Bronchial epithelial cell (primary cell): ENCODE measurements at regions not wholly inside any gene's neighbourhood (a gene's known extent, or its start where the extent isn't known, plus 50 kb on each side); places are given as distances from the start of the nearest gene placed in this dataset.

ENCODE experiments used
- DNase-seq: peaks from one replicate; pipeline ENCODE4 v3.0.0-alpha.2; 2010; ENCODE audit warnings: low read depth
- FAIRE-seq: peaks from 2 replicates; lab custom pipeline; 2011; peaks lifted over from hg19 to GRCh38; lab: Jason Lieb, UNC
- H3K27me3 ChIP-seq: 2 replicates; pipeline ENCODE4 v1.5.1; 2011; ENCODE audit warnings: low read length; ENCODE audit not compliant: control insufficient read depth, insufficient read depth
- H3K36me3 ChIP-seq: 2 replicates; pipeline ENCODE4 v1.5.1; 2011; ENCODE audit warnings: low read length; ENCODE audit not compliant: control insufficient read depth, insufficient read depth
- H3K4me3 ChIP-seq: 2 replicates; pipeline ENCODE4 v1.5.1; 2011; ENCODE audit warnings: mild to moderate bottlenecking, low read depth, low read length, control low read depth
- TF ChIP-seq, protein P1 (sequence below): IDR thresholded peaks from 2 replicates; pipeline ENCODE4 v1.5.1; 2011; ENCODE audit warnings: mild to moderate bottlenecking, moderate library complexity, low read length, control low read depth, inconsistent platforms; ENCODE audit not compliant: insufficient read depth, severe bottlenecking

DNA sequence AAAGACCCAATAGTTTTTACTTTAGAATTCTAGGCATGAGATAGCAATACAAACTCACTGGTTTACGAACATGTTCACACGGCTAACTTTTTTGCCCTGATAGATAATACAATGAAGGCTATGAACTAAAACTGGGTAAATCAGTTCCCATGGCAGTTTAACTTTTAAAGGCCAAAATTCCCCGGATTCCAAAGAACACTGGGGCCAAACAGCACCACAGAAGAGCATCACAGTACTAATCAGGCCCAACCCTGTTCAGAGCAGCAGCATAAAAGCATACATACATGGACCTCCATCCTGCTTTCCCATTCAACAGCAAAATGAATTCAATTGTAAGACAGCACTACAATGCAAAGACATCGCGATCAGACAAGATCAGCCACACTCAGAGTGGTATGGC is 540.3 kb upstream of the CCDC54 start:
- no peak for FAIRE-seq
- Histone ChIP-seq H3K27me3 (no peaks in the 10 kb centered on the region), H3K36me3 (no peaks in the 10 kb centered on the region), H3K4me3 (no peak overlapping the region)
- TF ChIP-seq, protein P1, sequence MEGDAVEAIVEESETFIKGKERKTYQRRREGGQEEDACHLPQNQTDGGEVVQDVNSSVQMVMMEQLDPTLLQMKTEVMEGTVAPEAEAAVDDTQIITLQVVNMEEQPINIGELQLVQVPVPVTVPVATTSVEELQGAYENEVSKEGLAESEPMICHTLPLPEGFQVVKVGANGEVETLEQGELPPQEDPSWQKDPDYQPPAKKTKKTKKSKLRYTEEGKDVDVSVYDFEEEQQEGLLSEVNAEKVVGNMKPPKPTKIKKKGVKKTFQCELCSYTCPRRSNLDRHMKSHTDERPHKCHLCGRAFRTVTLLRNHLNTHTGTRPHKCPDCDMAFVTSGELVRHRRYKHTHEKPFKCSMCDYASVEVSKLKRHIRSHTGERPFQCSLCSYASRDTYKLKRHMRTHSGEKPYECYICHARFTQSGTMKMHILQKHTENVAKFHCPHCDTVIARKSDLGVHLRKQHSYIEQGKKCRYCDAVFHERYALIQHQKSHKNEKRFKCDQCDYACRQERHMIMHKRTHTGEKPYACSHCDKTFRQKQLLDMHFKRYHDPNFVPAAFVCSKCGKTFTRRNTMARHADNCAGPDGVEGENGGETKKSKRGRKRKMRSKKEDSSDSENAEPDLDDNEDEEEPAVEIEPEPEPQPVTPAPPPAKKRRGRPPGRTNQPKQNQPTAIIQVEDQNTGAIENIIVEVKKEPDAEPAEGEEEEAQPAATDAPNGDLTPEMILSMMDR, result no peak
- DNase-seq, result no peak

DNA sequence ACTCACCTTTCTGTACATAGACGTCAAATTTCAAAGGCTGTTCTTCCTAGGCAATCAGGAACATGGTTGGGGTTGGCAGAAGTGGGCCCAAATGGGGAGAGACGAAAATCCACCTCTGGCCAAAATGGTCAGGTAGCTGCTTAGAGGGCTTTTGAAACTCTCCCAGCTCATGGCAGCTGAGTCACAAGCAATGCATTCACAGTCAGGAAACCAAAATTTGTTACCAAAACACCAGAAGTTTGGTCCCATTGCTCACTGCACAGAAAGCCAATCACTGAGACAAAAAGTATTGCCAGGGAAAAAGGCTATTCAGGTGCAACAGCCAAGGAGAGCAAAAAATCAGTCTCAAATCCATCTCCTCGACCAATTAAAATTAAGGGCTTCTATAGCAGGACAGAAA is 539.6 kb upstream of the CCDC54 start:
- no peak for FAIRE-seq

DNA sequence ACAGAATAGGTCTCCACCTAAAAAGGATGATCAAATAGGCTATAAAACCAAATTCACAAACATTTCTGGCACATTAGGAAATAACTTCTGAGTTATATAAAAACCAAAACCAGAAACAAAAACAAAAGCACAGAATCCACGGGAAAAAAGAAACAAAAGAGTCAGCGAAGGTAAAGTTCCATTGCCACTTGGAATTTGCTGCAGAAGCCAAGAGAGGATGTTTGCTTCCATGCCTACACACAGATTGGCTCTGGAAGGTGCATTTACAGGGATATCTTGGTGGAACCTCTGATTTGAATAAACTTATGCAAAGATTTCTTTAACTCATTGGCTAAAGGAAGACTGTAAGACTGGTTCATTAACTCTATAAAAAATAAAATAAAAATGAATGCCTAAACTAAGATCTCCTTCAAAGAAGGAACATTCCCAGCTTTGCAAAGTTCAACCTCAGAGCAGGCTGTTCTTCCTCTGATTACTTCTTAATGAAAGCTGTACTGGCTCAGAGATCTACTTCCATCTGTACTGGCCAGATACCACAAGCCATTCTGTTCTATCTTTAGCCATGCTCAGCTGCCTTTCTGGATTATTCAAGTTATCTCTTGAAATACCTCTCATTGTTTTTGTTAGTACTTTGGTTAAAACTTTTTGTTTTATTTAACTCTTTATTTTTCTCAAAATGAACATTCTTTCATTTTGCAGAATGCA is 537.5 kb upstream of the CCDC54 start:
- H3K36me3 ChIP-seq, result no peaks in the 10 kb centered on the region
- H3K4me3 ChIP-seq, result no peak overlapping the region
- H3K27me3 ChIP-seq, result no peaks in the 10 kb centered on the region
- FAIRE-seq, result no peak
- TF ChIP-seq, protein P1, result no peak
- DNase-seq, result no peak

More for the DNA sequence above, 539.6 kb upstream of the CCDC54 start:
- Histone ChIP-seq H3K36me3 (no peaks in the 10 kb centered on the region), H3K4me3 (no peak overlapping the region), H3K27me3 (no peaks in the 10 kb centered on the region)
- TF ChIP-seq, protein P1, result no peak
- no peak for DNase-seq

DNA sequence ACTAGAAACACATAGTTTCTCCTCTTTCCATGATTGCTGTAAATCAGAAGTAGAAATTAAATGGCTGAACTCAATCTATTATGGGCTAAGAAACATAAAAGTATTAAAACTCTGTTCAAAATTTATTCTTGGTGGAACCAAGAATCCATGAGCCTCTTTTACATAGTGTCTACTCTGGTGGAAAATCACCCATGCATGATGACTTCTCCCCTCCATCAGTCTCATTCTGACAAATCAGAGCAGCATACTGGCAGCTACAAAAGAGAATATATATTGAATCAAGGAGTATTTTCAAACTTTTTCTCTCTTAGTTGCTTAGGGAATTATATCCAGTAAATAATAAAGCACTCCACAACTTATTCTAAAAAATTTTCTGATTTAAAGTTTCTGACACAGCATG is 536.9 kb upstream of the CCDC54 start:
- H3K36me3 ChIP-seq, result no peaks in the 10 kb centered on the region
- H3K4me3 ChIP-seq, result no peak overlapping the region
- no peak for FAIRE-seq
- H3K27me3 ChIP-seq, result no peaks in the 10 kb centered on the region
- TF ChIP-seq, protein P1, result no peak
- no peak for DNase-seq

DNA sequence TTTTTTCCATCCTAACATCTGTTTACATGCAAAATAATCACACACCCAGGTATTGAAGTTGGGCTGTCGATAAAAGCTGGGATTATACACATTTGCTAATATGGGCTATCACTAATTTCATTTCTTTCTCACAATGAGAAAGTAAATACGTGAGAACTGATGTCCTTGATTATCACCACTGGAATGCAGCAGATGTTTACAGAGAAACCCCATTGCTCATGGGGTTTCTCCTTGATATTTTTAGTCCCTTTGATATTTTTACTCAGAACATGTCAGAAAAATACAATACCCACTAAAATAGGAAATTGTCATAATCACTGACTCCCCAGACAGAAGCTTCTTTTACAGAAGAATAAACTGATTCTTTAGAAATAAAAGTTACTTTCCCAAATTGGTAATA is 535.1 kb upstream of the CCDC54 start:
- FAIRE-seq, result no peak
- Histone ChIP-seq H3K36me3 (no peaks in the 10 kb centered on the region), H3K27me3 (no peaks in the 10 kb centered on the region), H3K4me3 (no peak overlapping the region)
- no peak for DNase-seq
- TF ChIP-seq, protein P1, result no peak

DNA sequence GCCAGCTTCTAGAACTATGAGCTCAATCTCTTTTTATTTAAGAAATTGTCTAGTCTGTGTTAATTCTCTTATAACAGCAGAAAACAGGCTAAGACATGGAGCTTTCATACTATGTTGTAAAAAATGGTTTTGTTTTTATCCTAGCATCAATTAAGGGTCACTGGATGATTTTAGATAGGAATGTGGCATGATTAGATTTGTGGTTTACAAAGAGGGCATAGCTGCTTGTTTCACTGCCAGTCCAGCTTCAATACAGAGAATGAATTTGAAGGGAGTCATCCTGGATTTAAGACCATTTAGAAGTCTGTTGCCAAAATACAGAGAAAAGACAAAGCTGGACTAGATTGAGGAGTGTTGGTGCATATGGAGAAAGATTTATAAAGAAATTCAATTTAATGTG is 532.6 kb upstream of the CCDC54 start:
- FAIRE-seq, result no peak

More for the DNA sequence above, 532.6 kb upstream of the CCDC54 start:
- Histone ChIP-seq H3K4me3 (no peak overlapping the region), H3K36me3 (no peaks in the 10 kb centered on the region), H3K27me3 (no peaks in the 10 kb centered on the region)
- no peak for DNase-seq
- TF ChIP-seq, protein P1, result no peak
